ENCODE measurements at regions not wholly inside any gene's neighbourhood (a gene's known extent, or its start where the extent isn't known, plus 50 kb on each side); places are given as distances from the start of the nearest gene placed in this dataset.
"Not testable (repeated sequence)": the region's sequence is repeated elsewhere in the genome, so short reads cannot be mapped to it uniquely, and the experiment has no call there.

DNA sequence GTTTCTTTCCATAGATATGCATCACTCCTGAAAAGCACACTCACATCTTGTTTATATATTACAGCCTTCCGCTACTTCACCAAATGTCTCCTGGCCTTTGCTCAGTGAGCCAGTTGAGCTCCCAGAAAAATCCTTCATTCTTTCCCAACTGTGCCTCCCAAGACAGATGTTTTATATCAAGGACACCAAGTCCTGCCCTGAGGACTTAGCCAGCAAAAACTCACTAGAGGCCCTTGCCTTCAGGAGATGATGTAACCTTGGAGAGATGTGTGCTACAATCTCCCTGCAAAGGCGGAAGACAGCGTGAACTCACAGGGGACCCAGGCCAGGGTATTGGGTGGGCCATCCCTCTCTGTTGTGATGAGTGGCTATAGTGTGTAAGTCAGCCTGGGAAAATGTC, 86.1 kb upstream of the CTAGE1 start:
- no peak for DNase-seq (ENCODE audit: low read depth in 1 of 2, low spot score in 1 of 2)

DNA sequence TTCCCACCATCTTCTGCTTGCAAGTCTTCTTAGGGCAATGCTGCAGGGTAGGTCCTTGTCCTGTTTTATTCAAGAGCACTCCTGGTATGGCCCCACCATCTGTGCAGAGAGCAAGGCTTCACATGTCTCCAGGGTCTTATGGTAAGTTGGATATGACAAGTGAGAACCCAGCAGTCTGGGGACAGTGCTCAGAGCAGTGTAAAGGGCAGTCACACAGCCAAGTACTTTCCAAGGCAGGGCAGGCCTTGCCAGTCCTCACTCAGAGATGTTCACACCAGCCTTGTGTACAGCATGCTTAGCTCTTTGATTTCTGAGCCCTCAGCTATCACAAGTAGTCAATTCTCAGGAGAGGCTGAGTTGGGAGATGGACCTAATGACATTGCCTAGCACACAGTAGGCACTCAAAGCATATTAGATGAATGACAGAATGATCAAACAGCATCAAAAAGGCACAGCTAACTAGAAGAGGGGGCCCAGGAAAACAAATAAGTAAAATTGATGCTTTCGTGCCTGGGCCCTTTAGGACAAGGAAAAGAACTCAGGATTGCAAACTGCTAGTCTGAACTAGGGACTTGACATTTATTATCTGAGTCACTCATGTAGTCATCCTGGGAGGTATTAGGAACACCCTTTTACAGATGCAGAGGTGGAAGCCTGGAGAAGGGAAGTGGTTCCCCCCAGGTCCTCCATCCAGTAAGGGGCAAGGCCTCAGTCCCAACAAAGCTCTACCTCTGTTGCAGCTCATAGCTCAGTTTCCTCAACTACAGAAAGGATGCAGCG, 86.7 kb upstream of the CTAGE1 start:
- no peak for DNase-seq (ENCODE audit: low read depth in 1 of 2, low spot score in 1 of 2)

DNA sequence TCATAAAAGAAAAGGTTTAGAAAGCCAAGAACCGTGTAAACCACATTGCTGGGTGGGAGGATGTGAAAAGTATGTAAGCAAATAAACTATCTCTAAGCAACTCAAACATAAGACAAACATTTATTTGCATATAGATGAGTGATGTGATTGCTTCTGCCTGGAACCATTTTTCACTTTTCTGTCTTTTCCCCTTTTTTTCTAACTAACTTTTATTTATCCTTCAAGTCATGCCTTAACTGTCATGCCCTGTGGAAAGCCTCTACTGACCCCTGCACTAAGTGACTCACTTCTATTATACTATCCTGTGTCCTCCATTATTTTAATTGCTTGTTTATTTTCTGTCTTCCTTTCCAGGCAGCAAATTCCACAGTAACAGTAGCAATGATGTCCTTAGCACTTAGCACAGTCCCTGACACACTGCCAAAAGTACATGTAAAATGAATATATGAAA, 87.5 kb upstream of the CTAGE1 start:
- no peak for DNase-seq (ENCODE audit: low read depth in 1 of 2, low spot score in 1 of 2)

DNA sequence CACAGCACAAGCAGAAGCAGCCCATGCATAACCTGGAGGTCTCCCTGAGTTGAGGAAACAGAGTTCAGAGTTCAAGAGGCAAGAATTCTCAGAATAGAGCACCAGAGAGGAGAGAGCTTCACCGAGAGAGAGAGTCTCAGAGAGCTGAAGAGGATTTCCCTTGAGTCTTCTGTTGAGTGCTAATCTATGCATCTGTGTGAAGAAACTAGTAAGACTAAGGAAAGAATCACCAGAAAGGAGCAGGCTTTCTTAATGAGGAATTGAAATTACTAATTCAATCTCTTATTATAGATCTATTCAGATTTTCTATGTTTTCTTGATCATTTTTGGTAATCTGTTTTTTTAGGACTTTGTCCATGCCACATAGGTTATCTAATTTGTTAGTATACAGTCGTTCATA, 89.3 kb upstream of the CTAGE1 start:
- DNase-seq (ENCODE audit: low read depth in 1 of 2, low spot score in 1 of 2), result no peak

DNA sequence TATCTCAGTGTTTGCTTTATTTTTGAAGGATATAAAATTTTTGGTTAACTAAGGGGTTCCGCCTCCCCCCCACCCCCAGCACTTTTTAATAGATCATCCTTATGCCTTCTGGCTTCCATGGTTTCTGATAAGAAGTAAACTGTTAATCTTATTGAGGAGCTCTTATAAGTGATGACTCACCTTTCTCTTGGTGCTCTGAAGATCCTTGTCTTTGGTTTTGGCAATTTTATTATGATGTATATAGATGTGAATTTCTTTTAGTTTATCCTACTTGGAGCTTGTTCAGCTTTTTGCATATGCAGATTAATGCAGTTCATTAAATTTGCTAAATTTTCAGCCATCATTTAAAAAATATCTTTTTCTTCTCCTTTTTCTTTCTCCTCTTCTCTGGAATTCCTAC, 91.7 kb upstream of the CTAGE1 start:
- no peak for DNase-seq (ENCODE audit: low read depth in 1 of 2, low spot score in 1 of 2)

DNA sequence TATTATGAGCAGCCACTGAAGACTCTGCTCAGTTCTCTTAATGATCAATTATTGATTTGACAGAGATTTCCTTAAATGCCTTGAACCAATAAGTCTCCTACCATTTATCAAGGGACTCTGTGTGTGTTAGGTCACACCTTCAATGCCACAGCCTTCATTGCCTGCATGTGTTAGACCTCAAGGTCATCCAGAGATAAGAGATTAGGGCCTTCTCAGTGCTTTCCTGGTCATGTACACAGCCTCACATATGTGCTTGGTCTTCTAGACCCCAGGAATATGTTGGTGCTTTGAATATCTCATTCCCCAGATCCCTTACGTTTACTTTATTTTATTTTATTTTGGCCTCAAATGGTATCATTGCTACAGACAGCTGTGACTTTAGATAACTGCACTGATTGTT, 93.0 kb upstream of the CTAGE1 start:
- no peak for DNase-seq (ENCODE audit: low read depth in 1 of 2, low spot score in 1 of 2)

DNA sequence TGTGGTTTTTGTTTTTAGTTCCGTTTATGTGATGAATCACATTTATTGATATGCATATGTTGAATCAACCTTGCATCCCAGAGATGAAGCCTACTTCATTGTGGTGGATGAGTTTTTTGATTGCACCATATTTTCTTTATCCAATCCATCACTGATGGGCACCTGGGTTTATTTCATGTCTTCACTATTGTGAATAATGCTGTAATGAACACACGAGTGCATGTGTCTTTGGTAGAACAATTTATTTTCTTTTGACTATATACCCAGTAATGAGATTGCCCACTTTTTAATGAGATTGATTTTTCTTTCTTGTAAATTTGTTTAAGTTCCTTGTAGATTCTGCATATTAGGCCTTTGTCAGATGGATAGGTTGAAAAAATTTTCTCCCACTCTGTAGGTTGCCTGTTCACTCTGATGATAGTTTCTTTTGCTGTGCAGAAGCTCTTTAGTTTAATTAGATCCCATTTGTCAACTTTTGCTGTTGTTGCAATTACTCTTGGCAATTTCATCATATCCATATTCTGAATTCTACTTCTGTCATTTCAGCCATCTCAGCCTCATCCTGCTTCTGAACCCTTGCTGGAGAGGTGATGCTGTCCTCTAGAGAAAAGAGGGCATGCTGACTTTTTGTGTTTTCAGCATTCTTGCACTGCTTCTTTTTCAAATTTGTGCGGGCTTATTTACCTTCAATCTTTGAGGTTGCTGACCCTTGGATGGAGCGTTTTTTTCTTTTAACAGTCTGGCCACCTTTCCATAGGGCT, 96.2 kb upstream of the CTAGE1 start:
- DNase-seq (ENCODE audit: low read depth in 1 of 2, low spot score in 1 of 2), result no peak

DNA sequence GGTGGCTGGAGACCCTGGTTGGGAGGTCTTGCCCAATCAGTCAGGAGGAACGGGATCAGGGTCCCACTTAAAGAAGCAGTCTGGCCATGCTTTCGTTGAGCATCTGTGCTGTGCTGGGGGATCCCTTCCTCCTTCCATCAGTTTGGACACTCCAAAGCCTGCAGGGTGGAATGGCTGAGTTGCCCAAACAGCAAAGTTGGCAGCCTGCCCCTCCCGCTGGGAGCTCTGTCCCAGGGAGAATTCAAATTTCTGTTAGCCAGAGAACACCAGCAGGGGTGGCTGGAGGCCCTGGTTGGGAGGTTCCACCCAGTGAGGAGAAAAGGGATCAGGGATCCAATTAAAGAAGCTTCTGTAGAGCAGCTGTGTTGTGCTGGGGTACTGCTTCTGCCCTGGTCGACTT, 96.9 kb upstream of the CTAGE1 start:
- DNase-seq (ENCODE audit: low read depth in 1 of 2, low spot score in 1 of 2), result no peak

DNA sequence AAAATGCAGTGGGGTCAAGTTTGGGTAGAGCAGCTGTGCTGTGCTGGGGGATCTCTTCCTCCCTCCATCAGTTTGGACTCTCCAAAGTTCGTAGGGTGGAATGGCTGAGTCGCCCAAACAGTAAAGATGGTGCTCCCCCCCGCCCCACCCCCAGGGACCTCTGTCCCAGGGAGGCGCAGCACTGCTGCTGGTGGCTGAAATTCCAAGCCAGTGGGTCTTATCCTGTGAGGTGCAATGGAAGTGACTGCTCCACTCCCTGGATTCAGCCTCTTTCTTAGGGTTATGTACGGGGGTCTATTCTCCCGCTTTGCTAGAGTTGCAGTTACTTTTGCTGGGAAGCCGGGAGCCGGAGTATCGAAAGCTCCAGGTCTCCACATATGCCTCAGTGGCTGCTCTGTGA, 97.5 kb upstream of the CTAGE1 start:
- no peak for DNase-seq (ENCODE audit: low read depth in 1 of 2, low spot score in 1 of 2)

DNA sequence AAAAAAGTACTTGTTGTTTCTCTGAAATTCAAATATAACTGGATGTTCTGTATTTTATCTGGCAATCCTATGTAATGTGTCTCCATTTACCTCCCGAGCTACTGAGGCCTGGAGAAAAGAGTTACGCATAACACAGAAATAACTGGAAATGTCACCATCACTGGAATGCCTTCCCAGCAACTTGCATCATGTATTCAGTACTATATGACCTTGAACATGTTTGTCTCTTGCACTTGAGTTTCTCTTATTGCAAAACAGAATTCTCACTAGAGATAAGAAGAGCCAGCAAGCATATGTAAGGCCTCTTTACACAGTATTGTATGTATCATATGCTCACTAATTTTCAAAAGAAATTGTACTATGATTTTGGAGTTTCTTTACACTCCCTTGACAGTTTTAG, 99.6 kb upstream of the CTAGE1 start:
- DNase-seq (ENCODE audit: low read depth in 1 of 2, low spot score in 1 of 2), result no peak

DNA sequence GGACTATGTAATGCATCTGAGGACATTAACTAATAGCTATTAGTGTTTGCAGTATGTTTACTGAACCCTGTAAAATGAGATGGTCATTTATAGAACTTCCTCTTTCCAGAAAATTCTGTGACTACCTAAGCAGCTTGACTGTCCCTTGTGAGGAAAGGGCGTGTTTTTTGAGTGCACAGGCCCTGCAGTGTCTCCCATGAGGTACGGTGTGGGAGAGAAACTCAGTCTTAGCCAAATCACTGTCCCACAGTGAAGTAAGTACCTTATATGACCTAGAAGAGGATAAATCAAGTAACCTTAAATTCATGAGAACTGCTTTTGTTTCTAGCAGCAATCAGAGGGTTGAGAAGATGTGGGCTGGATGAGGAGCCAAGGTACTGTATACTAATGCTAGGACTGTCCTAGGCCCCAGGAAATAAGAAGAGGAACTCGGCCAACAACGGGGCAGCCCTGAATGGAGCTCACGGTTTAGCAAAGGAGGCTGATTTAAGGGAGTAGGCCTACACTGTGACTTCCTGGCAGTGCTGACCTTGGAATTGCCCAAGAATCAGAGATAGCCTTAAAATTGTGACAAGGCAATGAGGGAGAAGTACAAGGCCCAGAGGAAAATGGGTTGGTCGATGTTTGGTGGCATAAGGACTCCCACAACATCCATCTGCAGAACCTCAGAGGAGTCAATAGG, 103.5 kb upstream of the CTAGE1 start:
- no peak for DNase-seq (ENCODE audit: low read depth in 1 of 2, low spot score in 1 of 2)

DNA sequence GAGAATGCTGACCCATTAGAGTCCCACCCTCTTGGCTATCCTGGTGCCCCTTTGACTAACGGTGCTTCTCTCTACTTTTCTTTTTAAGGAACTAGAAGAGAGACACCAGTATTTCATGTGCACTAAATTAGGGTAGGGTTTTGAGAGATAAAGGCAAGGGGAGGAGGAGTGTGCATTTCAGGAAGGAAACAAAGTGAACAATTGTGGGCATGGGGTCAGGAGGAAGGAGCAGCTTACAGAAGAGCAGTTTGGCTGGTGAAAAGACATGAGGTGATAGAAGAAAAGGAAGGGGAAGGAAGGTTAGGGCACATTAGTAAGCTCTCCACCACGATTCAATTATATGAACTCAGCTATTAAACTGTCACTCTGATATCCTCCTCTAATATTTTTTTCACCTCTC, 105.8 kb upstream of the CTAGE1 start:
- no peak for DNase-seq (ENCODE audit: low read depth in 1 of 2, low spot score in 1 of 2)

DNA sequence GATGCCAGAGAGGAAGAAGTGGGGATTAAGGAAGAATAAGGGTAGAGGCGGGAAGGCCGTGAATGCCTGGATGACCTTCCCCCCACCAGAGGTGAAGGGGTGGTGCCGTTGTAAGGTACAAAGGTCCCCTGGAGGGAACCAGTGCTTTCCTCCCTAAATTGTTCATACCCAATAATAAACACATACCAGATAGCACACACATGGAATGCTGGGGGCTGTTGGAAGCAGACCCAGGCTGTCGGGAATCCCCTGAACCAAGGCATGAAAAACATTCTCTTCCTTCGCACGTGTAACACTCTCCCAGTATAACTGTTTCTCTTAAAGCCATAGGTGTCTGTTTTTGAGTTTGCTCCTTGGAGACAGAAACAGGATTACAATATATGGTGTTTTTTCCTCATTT, 107.1 kb upstream of the CTAGE1 start:
- no peak for DNase-seq (ENCODE audit: low read depth in 1 of 2, low spot score in 1 of 2)

DNA sequence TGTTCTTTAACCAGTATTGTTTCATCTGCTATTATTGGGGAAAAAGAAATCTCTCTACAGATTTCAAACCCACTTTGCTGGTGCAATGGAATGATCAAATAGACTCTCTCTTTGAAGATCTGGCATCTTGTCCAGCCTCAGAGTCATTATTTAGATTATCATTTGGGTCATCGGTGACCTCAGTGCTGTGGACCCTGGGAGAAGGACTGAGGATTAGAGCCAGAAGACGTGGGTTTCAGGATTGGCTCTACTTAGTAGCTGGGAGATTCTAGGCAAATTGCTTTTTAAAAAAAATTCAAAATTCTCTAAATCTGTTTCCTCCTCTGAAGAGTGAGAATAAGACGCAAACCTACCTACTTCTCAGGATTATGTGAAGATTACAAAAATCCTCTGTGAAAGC, 107.6 kb upstream of the CTAGE1 start:
- no peak for DNase-seq (ENCODE audit: low read depth in 1 of 2, low spot score in 1 of 2)

DNA sequence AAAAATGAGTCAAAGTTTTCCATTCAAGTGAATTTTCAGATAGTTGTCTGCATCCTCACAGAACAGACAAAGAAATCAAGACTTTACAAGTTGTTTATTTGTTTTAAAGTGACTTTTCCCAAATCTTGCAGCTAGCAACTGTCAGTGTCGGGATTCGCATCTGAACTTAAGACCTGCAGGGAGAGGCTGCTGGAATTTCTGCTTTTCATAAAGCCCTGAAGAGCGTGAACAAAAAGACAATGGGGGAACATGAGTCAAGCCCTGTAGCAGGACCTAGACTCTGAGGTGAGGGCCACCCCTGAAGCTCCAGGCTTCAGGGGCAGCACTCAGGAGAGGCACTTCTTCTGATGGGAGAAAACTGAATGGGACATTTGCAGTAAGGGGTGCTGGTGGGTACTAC, 108.2 kb upstream of the CTAGE1 start:
- DNase-seq (ENCODE audit: low read depth in 1 of 2, low spot score in 1 of 2), result no peak

DNA sequence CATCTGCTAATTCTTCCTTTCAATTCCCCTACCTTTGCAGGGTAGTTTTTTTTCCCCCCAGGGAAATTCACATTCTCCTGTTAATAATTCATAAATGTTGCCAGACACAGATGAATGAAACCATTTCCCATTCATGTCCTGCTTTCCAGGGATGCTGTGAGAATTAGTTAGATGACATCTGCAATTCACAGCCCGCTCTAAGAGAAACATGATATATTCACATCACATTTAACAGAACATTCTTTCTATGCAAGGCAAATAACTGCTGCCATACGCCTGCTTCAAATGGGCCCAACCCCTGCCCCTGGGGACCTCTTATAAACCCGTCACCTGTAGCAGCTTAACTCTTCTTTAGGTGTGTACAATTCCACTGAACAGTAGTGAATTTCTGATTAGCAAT, 110.6 kb upstream of the CTAGE1 start:
- no peak for DNase-seq (ENCODE audit: low read depth in 1 of 2, low spot score in 1 of 2)

DNA sequence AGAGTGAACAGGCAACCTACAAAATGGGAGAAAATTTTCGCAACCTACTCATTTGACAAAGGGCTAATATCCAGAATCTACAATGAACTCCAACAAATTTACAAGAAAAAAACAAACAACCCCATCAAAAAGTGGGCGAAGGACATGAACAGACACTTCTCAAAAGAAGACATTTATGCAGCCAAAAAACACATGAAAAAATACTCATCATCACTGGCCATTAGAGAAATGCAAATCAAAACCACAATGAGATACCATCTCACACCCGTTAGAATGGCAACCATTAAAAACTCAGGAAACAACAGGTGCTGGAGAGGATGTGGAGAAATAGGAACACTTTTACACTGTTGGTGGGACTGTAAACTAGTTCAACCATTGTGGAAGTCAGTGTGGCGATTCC, 117.0 kb upstream of the CTAGE1 start:
- DNase-seq (ENCODE audit: low read depth in 1 of 2, low spot score in 1 of 2), result not testable (repeated sequence)

DNA sequence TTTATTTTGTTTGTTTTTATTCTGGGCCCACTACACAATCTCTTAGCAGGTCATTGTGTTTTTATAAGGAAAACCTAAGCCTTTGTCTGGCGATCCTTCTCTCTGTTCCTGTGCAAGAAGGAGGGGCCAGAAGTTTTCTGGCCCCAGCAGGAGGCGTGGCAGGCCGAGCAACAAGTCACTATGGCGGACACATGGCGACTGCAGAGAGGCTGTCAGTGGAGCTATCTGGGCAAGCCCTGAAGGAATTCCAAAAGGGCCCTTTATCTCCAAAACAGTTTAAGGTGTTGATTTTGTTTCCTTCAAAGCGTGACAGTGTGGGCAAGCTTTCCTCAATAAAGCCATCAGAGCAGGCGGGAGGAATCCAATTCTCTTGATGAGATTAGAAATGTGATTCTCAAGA, 118.8 kb upstream of the CTAGE1 start:
- no peak for DNase-seq (ENCODE audit: low read depth in 1 of 2, low spot score in 1 of 2)

DNA sequence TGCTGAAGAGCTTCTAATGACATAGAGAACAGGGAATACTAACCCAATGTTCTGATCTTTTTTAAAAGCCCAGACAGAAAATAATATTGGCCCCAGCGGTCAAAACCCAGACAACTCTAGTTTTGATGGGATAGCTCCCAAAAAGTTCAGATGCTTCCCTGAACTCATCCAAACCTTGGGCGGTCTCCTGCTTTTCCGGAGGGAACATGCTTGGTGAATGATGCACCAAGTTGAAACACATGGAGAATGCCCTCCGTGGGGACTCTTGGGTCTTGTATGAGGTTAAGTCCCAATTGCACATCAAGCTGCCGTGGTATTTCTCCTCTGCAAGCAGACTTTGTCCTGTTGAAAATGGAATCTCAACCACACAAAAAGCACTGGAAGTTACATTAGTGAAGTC, 120.7 kb upstream of the CTAGE1 start:
- no peak for DNase-seq (ENCODE audit: low read depth in 1 of 2, low spot score in 1 of 2)

DNA sequence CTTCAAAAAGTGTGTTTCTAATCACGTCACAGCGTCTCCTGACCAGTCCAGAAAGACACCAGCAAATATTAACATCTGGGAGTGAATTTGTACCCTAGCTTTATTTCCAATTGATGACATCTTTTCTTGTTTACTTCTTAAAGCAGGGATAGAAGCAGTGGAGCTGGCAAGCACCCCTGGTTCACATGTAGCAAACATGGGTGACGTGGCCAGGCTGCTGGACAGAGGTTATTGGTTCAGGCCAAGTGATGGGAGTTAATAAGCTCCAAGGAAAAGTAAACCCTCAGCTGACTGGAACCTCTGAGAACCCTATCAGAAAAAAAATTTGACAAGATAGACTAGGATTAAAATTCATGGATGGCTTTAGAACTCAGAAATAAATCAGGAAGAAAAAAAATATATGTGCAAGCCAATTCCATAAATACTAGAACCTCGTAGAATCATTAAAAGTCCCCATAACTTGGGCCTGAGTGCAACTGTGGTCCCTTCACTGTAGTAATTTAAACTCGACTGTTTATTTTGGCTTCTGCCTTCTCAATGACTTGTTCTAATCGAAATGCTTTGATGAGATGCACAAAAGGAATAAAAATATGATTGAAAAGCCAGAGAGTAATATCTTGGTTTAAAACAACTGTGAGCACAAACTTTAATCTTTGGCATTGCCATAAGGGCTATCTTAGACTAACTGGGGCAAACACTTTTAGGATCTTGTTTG, 121.5 kb upstream of the CTAGE1 start:
- no peak for DNase-seq (ENCODE audit: low read depth in 1 of 2, low spot score in 1 of 2)

DNA sequence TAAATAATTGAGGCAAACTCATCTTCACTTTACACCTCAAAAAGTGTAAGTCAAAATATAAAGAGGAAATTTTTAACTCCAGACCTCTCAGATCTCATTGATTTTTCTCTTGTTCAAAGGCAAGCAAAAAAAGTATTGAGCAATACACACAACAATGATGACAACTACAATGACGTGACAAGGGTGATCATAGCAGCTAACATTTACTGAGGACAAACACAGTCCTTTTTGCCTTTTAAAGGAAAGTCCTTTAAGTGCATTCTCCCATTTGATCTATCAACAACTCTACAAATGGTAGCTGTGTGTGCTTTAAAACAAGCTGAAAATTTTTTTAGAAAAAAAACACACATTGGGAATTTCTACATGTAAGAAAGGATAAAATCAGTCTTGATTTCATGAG, 123.5 kb upstream of the CTAGE1 start:
- DNase-seq (ENCODE audit: low read depth in 1 of 2, low spot score in 1 of 2), result no peak

DNA sequence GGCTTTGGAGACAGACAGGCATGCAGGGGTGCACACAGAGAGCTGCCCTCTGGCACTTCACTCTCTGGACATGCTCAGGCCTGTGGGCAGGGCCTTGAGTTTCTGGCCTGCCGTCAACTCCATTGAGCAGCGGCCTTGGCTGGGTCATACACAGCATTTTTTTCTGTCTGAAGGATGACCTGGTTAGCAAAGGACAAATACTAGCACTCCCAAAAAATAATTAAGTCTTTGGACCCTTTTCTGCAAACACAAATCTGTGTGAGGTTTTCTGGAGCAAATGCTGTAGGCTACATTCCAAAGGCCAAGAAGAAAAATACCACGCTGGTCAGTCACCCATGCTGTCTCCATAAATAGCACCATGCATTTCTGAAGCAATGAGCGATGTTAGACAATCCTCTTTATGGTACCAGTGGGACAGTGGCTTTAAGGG, 124.7 kb upstream of the CTAGE1 start:
- no peak for DNase-seq (ENCODE audit: low read depth in 1 of 2, low spot score in 1 of 2)

Data from activated CD4-positive, alpha-beta T cell treated with anti-CD3 and anti-CD28 coated beads, Interleukin-2, amount 50 U/mL, for 24 hours (primary cell).